Stimulated activated CD8-positive, alpha-beta memory T cell treated with anti-CD3 and anti-CD28 coated beads, Interleukin-12 subunit alpha, Interleukin-12 subunit beta, amount 100 ng/mL, for 1 hour (primary cell): ENCODE measurements at regions not wholly inside any gene's neighbourhood (a gene's known extent, or its start where the extent isn't known, plus 50 kb on each side); places are given as distances from the start of the nearest gene placed in this dataset.
A peak's percentile ranks its signal among the peaks of the same experiment; 100 is the strongest.

Source experiments
- DNase-seq: peaks from one replicate; pipeline ENCODE4 v3.0.0-alpha.2; 2020; ENCODE audit warnings: low read depth

GRCh38 chr11:116473206-116473769 lies 299.5 kb downstream of the BUD13 start:
- DNase-seq: no peak

GRCh38 chr11:116472651-116473050 lies 300.1 kb downstream of the BUD13 start:
- DNase-seq: no peak

DNA sequence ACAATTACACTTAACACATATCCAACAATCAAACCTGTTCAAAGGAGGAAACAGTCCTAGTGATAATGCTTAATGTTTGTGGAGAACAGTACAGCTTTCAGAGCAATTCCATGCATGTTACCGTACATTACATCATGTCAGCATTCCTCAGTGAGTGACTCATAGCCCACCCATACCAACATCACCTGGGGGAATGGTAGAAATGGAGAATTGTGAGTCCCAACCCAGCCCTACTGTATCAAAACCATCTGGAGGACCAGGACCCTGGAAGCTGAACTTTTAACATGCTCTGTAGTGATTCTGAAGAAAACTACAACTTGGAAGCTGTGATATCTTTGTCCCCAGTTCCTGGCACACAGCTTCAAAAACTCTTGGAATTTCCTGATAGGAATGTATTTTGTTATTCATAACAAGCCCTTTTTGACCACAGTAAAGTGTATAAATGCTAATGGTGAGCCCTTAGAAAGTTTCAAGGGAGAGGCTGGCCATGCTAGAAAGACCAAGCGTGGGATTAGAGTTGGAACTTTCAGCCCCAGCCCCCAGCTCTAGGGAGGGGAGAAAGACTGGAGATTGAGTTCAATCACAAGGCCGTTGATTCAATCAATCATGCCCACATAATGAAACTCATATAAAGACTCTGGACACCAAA lies 301.1 kb downstream of the BUD13 start:
- DNase-seq: no peak

- DNase-seq: no peak
These were observed 304.1 kb downstream of the BUD13 start for GRCh38 chr11:116468699-116469098.

DNA sequence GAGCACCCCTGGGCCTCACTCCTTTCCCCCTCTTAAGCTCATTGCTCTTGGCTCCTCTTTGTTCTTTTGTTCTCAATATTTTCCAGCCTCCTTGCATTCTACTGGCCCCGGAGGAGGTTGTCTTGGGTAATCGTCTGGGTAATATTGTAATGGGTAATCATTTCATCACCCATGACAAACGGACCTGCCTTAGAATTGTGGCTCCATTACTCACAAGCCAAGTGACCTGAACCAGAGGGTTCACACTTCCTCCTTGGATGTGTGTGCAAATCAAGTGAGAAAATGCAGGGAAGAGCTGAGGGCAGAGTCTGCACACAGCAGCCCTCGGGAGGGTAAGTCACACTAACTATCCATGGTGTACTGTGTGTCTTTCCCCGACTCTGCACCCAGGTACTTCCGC lies 305.0 kb downstream of the BUD13 start:
- DNase-seq: no peak

- no peak for DNase-seq
These were observed 306.0 kb downstream of the BUD13 start for GRCh38 chr11:116466801-116467200.

DNA sequence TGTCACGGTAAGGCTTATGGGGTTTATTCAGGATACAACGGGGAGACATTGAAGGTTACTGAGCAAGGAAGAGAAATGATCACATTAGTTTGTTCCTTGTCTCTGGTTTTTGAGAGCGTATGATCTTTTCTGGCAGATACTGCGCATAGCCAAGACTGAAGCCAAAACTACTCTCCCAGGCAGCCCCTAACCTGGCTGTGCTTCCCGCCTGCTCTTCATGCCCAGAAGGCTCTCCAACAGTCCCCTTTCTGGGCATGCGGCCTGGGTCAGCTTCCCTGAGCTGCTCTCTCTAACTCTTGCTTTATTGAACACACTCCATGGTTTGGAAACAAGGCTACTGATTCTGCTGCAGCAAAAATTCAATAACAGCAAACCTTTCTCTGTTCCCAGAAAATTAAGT lies 306.6 kb downstream of the BUD13 start:
- DNase-seq: no peak

DNA sequence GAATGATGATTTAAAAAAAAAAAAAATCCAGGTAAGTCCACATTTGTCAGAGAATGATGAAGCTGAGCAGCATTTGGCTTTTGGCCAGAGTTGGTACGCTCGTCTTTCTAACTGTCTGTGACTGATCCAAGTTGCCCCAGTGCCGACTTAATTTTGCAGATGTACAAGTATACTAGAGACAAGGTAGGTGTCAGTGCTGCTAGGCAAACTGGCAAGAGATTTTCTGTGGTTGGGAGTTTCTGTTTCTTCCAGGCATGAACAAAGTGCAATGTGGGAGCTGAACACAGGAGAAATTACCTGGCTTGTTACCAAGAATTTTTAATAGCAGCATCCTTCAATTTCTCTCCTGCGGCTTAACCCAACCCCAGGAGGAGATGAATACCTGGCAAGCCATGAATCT lies 307.7 kb downstream of the BUD13 start:
- no peak for DNase-seq

DNA sequence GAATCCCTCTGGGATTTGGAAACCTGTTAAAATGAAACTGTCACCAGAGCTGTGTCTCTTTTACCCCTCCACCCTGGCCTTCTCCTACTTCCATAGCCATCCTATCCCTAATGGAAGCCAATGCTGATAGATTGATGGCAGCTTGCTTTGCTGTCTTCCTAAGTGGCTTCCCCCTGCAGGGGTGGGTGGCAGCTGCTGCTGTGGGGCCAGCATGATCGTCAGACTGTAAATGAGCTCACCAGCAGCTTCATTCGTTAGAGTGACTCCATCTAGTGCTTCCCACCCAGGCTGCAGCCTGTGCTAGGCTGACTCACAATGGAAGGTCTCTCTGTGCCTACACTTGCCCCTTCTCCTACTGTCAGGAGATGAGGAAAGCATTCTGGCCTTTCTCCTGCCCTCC lies 311.0 kb downstream of the BUD13 start:
- no peak for DNase-seq

DNA sequence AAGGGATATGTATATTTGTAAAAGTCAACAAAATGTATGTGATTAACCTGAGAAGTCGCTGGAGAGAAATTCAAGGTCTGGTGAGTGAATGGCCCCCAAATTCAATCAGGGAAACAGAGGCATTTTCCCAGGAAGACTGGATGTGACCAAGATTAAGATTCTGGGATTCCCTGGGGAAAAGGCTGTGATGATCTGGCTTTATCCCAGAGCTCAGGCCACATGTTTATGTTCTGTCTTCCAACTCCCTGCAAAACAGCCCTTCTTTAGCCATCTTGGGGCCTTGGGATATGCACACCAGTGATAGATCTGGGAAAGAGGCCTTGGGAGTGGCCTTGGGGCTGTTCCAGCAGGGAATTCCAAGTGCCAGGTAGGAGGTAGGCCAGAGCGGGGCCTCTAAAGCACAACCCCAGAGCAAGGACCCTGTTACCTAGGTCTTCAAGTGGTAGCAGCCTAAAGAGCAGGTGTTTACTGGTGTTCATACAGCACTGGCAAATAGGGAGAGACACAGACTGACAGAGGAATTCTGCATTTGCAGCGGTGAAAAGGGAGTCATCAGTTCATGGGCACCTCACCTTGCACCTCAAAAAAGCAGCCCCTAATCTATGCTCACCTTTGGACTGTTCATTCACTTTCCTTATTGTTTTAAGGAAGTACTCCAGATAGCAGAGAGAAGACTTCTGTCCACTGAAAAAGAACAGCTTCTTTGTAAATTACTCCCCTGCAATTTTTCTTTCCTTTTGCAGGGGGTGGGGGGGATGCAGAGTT lies 312.4 kb downstream of the BUD13 start:
- no peak for DNase-seq

DNA sequence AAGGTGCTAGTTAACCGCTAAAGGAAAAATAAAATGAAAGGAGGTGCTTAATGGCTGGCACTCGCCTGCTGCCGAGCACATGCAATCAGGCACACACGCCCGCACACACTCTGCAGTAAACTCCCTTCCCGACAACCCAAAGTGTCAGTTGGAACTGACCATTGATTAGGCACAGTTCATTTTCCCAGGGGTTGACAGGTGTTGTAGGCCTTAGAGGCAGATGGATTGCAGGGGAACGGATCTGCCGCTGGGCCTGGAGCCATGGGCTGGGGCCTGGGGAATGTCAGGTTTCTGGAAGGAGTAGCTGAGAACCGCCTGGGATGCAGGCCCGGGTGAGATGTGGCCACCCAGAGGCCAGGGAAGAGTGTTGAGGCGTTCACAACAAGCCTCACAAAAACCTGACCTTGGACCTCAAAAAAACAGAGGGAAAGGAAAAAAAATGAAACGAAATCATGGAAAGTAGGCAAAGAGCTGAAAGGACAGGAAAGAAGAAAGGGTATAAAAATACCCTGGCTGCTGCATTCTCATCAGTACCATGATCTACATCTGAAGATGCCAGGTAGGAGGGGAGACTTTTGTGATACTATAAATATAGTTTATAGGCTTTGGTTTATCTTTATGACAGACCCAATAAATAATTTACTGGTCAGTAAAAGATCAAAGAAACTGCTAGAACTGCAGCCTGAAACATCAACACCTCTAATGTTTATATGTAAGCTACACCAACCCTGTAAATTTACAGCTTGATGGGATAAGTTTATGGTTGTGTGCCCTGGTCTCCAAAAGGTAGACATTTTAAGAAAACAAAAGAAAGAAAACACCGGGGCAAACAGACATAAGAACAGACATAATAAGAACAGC lies 313.4 kb downstream of the BUD13 start:
- DNase-seq: no peak

DNA sequence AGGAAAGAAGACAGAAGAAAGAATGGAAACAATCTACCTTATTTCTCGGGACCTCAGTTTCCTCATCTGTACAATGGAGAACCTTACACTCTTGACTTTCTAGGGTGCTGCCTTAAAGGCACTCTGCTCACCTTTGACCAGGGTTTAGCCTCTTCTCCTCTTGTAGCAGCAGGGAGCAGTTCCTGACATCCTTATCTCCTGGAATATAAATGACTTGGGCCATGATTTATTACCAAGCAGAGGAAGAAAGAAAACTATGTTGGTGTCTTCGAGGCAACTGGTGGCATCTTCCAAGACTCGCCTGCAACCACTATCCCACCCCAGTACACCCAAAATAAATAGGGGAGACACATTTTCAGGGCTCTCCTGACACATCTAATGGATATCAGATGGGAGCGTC lies 314.2 kb downstream of the BUD13 start:
- no peak for DNase-seq

DNA sequence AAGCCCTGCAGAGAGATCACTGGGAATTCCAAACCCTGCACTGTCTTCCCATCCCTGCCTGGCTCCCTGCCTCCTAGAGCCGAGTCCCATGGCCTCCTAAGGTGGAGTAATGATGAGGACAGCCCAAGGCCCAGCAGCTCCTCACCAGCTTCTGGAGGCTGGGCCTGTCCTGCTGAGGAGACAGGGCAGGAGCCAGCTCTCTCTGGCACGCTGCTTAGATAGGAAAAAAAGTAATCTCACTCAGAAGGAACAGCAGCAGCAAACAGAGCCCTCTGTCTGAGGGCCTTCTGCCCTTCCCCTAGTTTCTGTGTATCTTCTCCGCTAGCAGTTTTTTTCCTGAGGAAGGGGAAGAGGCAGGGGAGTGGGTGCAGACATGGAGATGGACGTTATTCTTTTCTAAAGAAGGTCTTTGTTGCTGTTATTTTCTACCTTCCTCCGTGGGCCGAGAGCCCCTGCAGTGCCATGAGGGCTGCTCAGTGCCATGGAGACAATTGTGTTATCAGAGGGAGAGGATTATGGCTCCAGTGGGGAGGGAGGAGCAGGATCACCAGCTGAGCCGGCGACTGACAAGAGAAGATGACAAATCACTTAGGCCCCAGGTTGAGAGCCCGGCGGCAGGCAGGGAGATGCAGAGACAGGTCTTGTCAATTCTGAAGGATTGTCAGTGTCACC lies 315.3 kb downstream of the BUD13 start:
- no peak for DNase-seq

GRCh38 chr11:116454951-116455350 lies 317.8 kb downstream of the BUD13 start:
- DNase-seq: no peak

DNA sequence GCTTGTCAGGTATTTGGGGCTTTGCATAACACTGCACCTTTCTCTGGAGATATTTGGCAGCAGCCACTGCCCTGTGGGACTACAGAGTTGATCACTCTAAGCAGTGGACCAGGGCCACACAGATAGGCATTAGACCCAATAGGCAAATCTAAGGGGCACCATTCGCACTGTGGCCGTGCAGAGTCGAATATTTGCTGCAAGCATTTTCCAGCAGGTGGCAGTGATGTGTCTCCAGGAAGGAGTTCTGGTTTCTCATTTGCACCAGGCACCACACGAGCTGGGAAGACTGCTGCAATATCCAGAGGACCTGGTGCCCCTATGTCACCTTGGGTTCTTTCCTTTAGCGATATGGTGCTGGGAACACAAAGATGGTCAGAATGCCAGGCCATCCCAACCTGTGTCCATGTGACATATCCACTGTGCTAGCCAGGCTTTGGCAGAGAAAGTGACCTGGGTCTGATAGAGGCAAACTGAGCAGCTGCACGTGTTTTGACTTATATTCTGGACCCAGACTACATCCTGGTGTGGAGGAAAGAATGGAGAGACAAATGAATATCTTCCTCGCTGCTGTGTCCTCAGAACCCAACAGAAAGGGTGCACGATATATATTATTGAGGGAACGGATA lies 318.7 kb downstream of the BUD13 start:
- DNase-seq: peak; percentile 2

DNA sequence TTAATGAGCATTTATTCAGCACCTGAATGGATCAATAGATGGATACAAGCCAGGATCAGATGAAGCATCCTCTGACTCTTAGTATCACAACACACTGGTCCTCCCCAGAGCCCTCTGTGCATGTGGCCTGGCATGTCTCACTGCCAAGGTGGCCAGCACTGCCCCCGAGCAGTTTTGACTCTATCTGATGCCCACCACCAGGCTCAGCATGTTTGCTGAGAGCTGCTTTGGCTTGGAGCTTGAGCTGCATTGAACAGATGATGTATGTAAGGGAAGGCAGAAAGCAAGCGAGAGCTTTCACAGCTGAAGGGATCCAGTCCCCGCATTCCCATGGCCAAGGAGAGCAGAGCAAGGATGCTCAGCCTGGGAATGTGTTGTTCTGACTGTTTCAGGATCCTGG lies 320.3 kb downstream of the BUD13 start:
- DNase-seq: no peak

- DNase-seq: no peak
These were observed 323.3 kb downstream of the BUD13 start for GRCh38 chr11:116449522-116449921.

DNA sequence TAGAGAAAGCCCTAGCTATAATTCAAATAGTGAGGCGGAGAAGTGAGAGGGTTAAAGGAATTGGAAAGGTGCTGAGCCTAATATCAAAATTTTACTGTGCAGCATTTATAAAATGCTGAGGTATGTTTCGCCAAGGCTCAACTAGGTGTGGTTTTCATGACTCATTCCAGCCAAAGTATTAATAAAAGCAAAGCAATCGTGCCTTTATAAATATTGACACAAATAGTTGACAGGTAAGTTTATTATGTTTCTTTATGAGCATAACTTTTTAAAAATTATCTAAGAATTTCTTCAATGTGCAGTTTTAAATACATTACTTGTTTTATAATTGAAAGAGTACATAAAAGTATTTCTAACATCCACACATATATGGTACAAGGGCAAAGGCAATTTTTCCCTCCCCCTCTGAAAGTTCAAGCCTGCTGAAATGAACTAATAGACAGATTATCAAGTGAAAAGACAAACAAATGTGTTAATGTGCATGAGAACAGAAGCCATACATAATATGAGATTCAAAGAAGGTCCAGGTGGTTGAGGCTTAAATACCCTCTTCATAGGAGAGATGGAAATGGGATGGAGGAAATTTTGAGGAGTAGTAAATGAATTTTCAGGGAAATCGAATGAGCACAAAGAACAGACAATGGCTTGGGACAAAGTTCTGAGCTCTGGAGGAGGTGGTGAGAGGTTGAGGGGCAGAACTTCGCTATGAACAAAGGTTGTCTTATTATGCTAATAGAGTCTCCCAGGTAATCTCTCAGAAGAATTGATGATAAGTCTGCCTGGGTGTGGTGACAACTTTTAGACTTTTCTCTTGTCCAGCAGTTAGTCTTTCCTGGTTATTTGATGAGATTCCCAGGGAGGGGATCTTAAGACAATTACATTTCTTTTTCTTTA lies 326.5 kb downstream of the BUD13 start:
- no peak for DNase-seq

GRCh38 chr11:116445108-116446047 lies 327.4 kb downstream of the BUD13 start:
- DNase-seq: no peak
